ENCODE measurements at regions not wholly inside any gene's neighbourhood (a gene's known extent, or its start where the extent isn't known, plus 50 kb on each side); places are given as distances from the start of the nearest gene placed in this dataset.
A peak's percentile ranks its signal among the peaks of the same experiment; 100 is the strongest.
"Not testable (repeated sequence)": the region's sequence is repeated elsewhere in the genome, so short reads cannot be mapped to it uniquely, and the experiment has no call there.

DNA sequence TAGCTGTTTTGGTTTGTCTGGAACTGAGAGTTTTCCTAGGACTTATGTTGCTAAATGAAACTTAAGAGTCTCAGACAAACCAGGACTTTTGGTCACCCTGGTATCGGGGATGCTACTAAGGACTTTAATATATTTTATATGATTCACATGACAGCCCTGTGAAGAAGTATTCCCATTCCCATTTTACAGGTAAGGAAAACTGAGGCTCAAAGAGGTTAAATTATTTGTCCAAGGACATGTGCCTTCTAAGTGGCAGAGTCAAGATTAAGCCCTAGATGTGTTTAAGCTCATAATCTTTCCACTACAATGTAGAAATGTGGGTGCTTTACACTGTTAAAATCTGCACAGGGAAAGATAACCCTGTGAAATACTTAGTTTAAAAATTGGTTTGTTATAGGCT, 77.7 kb upstream of the ATP5MC3 start:
- ATAC-seq: no peak
- intact Hi-C loops (cut with DNase I, micrococcal nuclease): no loop called here
- Histone ChIP-seq H3K4me3 (no peak overlapping the region), H3K9me3 (no peaks in the 10 kb centered on the region), H3K36me3 (ENCODE audit: low read depth) (no peaks in the 10 kb centered on the region), H3K4me1 (ENCODE audit: low read depth) (no peaks in the 10 kb centered on the region)
- no peak for TF ChIP-seq CTCF (IDR thresholded peaks at IDR 0.05)
- DNase-seq: no peak

- no peaks in the 10 kb centered on the region for H3K36me3 ChIP-seq (ENCODE audit: low read depth)
- H3K4me1 ChIP-seq (ENCODE audit: low read depth): no peaks in the 10 kb centered on the region
- no peak for DNase-seq
- no peak for TF ChIP-seq CTCF (IDR thresholded peaks at IDR 0.05)
- no peaks in the 10 kb centered on the region for H3K9me3 ChIP-seq
- H3K4me3 ChIP-seq: no peak overlapping the region
- ATAC-seq: peak; percentile 49
- intact Hi-C loops (cut with DNase I, micrococcal nuclease): no loop called here
These were observed 75.5 kb upstream of the ATP5MC3 start for GRCh38 chr2:175256806-175257585.

GRCh38 chr2:175256391-175256790, 74.9 kb upstream of the ATP5MC3 start:
- not testable (repeated sequence) for ATAC-seq

GRCh38 chr2:175253871-175254270, 72.4 kb upstream of the ATP5MC3 start:
- intact Hi-C loops (cut with DNase I, micrococcal nuclease): no loop called here
- ATAC-seq (no peak), DNase-seq (no peak)
- no peak overlapping the region for H3K4me3 ChIP-seq
- H3K36me3 ChIP-seq (ENCODE audit: low read depth): no peaks in the 10 kb centered on the region
- H3K4me1 ChIP-seq (ENCODE audit: low read depth): no peaks in the 10 kb centered on the region
- TF ChIP-seq CTCF (IDR thresholded peaks at IDR 0.05): no peak
- no peaks in the 10 kb centered on the region for H3K9me3 ChIP-seq

More at GRCh38 chr2:175256391-175256790, 74.9 kb upstream of the ATP5MC3 start:
- H3K4me3 ChIP-seq; H3K36me3 ChIP-seq (ENCODE audit: low read depth); intact Hi-C loops (cut with DNase I, micrococcal nuclease); H3K4me1 ChIP-seq (ENCODE audit: low read depth); H3K9me3 ChIP-seq; DNase-seq: not testable (repeated sequence)

GRCh38 chr2:175251425-175252041, 70.0 kb upstream of the ATP5MC3 start:
- DNase-seq (peak in 1 of 3 donors; percentile 51), ATAC-seq (no peak)
- no peaks in the 10 kb centered on the region for H3K9me3 ChIP-seq
- H3K4me3 ChIP-seq: no peak overlapping the region
- intact Hi-C loops (cut with DNase I, micrococcal nuclease): no loop called here
- no peak for TF ChIP-seq CTCF (IDR thresholded peaks at IDR 0.05)
- no peaks in the 10 kb centered on the region for H3K36me3 ChIP-seq (ENCODE audit: low read depth)
- H3K4me1 ChIP-seq (ENCODE audit: low read depth): no peaks in the 10 kb centered on the region

DNA sequence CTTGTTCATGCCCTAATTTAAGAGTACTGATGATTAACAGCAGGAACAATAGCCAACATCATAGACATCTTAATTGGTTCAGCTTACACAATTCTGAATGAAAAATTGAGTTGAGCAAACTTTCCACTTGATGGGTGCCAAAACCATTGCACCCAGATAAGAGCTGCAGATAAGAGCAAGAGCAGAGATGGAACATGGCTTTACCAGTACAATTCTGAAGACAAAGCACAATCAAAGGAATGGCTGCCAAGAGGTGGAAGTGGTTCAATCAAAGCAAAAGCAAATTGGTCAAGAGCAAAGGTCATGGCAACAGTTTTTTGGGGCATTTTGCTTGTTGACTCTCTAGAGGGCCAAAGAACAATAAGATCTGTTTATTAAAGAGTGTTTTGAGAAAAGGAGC, 65.6 kb upstream of the ATP5MC3 start:
- no peak for TF ChIP-seq CTCF (IDR thresholded peaks at IDR 0.05)
- no peaks in the 10 kb centered on the region for H3K4me1 ChIP-seq (ENCODE audit: low read depth)
- H3K36me3 ChIP-seq (ENCODE audit: low read depth): no peaks in the 10 kb centered on the region
- no peak overlapping the region for H3K4me3 ChIP-seq
- H3K9me3 ChIP-seq: no peaks in the 10 kb centered on the region
- no peak for DNase-seq
- ATAC-seq: no peak
- intact Hi-C loops (cut with DNase I, micrococcal nuclease): no loop called here

Data from mucosa of descending colon (tissue), 3 donors.